Endothelial cell of umbilical vein (primary cell): ENCODE measurements at regions not wholly inside any gene's neighbourhood (a gene's known extent, or its start where the extent isn't known, plus 50 kb on each side); places are given as distances from the start of the nearest gene placed in this dataset.

Source experiments
- CTCF ChIP-seq, 2 donors: IDR thresholded peaks; 1 replicate in 1 of 2; 2 replicates in 1 of 2; pipeline ENCODE4 v1.5.1; 2011; ENCODE audit warnings: low read length in 2 of 2, mild to moderate bottlenecking in 2 of 2, moderate library complexity in 2 of 2, control low read depth in 1 of 2, inconsistent platforms in 1 of 2, low read depth in 1 of 2; ENCODE audit not compliant: insufficient read depth in 1 of 2; ENCODE audit errors: extremely low read depth in 1 of 2
- EZH2 ChIP-seq: IDR thresholded peaks from 2 replicates; pipeline ENCODE4 v1.6.1; 2012; ENCODE audit warnings: borderline replicate concordance, low read depth, mild to moderate bottlenecking, moderate library complexity, low read length, inconsistent platforms; ENCODE audit not compliant: severe bottlenecking
- MAX ChIP-seq: IDR thresholded peaks from 2 replicates; pipeline ENCODE4 v1.6.1; 2011; ENCODE audit not compliant: insufficient read depth, insufficient read length
- MYC ChIP-seq: IDR thresholded peaks from one replicate; pipeline ENCODE4 v1.6.1; 2011; ENCODE audit warnings: mild to moderate bottlenecking, low read depth, low read length
- POLR2A ChIP-seq: IDR thresholded peaks from 2 replicates; pipeline ENCODE4 v1.6.1; 2012; ENCODE audit warnings: low read depth, mild to moderate bottlenecking, control low read depth, low read length
- POLR2AphosphoS5 ChIP-seq: IDR thresholded peaks from 2 replicates; pipeline ENCODE4 v1.6.1; 2012; ENCODE audit warnings: low read depth, mild to moderate bottlenecking, control low read depth, low read length, moderate library complexity; ENCODE audit not compliant: insufficient read depth

GRCh38 chr20:58584881-58585752 lies 66.0 kb upstream of the STX16 start:
- TF ChIP-seq CTCF (IDR thresholded peaks at IDR 0.05; ENCODE audit: extremely low read depth in 1 of 2, insufficient read depth in 1 of 2, low read depth in 1 of 2, low read length in 2 of 2) = no peak
- no peak for TF ChIP-seq POLR2AphosphoS5
- TF ChIP-seq EZH2 = no peak
- TF ChIP-seq POLR2A = no peak
- no peak for TF ChIP-seq MAX
- no peak for TF ChIP-seq MYC
